H1 (cell line): ENCODE measurements at regions not wholly inside any gene's neighbourhood (a gene's known extent, or its start where the extent isn't known, plus 50 kb on each side); places are given as distances from the start of the nearest gene placed in this dataset.

Source experiments
- CBX8 ChIP-seq: fragments of 300-800, 300-1000 bp; sonication (generic); IDR thresholded peaks from 2 replicates; pipeline ENCODE4 v1.7.1; 2016; ENCODE audit warnings: low read depth, low read length, borderline replicate concordance
- JUND ChIP-seq: IDR thresholded peaks from 2 replicates; pipeline ENCODE4 v1.6.1; 2011; ENCODE audit warnings: mild to moderate bottlenecking, improper control_type of control experiment, low read length
- POLR2AphosphoS5 ChIP-seq: IDR thresholded peaks from 2 replicates; pipeline ENCODE4 v1.6.1; 2011; ENCODE audit warnings: low read depth, low read length

DNA sequence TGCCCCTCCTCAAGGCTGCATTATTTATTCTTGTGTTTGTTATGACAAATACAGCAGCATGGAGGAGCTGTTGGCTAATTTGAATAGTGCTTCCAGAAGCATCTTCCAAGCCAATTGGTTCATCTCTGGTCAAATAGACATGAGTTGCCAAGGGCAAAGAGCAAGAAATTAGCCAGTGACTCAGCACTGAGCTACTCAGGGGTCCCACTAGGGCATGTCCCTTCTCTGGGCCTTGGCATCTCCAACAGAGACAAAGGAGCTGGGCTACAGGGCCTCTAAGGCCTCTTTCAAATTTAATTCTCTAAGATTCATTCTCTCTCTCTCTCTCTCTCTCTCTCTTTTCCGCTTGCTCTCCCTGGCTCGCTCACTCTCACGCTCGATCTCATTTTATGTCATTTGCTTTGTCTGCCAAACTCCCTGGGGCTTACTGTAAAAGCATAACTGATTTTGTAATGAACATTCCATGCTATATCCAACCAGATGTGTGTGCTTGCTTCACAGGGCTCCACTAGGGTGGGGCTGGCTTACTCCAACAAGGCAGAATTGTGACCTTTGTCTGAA, 86.7 kb upstream of the MAGEA4 start:
- TF ChIP-seq POLR2AphosphoS5 (no peak), JUND (no peak), CBX8 (no peak)
